ENCODE measurements at regions not wholly inside any gene's neighbourhood (a gene's known extent, or its start where the extent isn't known, plus 50 kb on each side); places are given as distances from the start of the nearest gene placed in this dataset.

DNA sequence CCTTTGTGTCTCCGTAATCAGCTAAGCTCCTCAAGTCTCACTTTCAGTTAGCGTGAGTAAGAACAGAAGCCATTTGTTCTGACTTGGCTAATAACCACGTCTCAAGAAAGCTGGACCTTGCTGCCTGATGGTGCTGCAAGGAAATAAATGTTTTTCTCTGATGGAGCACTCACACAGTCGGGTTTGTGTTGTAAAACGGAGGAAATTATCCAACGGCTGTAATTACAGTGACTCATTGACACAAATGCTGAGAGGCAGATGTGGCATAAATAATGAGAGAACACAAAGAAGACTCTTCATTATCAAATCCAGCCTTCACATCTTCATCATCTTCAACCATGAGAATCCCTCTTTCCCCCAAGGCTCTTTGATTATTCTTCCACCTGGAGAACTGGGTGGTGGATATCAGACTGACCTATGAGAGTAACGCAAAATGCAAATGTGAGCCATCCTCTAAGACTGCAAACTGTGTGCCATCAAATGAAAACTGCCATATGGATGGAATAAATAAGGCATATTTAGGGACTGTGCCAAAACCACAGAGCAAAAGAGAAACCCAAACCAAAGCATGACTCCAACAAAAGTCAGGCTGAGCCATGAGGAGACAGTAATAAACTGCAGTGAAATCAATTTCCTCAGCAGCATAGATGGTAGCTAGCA is 252.6 kb downstream of the RND3 start:
- TF ChIP-seq, protein P1, sequence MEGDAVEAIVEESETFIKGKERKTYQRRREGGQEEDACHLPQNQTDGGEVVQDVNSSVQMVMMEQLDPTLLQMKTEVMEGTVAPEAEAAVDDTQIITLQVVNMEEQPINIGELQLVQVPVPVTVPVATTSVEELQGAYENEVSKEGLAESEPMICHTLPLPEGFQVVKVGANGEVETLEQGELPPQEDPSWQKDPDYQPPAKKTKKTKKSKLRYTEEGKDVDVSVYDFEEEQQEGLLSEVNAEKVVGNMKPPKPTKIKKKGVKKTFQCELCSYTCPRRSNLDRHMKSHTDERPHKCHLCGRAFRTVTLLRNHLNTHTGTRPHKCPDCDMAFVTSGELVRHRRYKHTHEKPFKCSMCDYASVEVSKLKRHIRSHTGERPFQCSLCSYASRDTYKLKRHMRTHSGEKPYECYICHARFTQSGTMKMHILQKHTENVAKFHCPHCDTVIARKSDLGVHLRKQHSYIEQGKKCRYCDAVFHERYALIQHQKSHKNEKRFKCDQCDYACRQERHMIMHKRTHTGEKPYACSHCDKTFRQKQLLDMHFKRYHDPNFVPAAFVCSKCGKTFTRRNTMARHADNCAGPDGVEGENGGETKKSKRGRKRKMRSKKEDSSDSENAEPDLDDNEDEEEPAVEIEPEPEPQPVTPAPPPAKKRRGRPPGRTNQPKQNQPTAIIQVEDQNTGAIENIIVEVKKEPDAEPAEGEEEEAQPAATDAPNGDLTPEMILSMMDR (IDR thresholded peaks at IDR 0.05; ENCODE audit: borderline replicate concordance, control extremely low read depth, extremely low read depth, insufficient read depth, missing control alignments): no peak
- in situ Hi-C loops (cut with MboI; ENCODE audit: low sequenced_read_pairs, unreplicated experiment): no loop called here
- DNase-seq (ENCODE audit: low spot score): no peak

DNA sequence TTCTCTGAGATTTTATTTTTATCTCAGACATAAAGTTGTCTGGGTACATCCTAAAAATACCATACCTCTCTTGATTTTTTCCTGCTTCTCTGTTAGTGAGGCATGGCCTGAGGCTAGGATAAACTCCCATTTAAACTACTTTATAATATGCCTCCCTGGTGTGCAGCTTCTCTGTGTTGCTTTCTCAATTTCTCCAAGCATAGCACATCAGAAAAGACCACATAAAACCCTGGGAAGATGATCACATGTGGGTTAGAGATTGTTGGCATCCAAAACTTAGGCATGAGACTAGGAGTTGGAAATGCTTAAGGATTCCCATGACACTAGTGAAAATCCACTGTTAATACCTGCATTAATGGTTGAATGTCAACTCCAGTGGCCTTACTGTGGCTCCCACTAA is 254.6 kb downstream of the RND3 start:
- in situ Hi-C loops (cut with MboI; ENCODE audit: low sequenced_read_pairs, unreplicated experiment): no loop called here
- TF ChIP-seq, protein P1 (IDR thresholded peaks at IDR 0.05; ENCODE audit: borderline replicate concordance, control extremely low read depth, extremely low read depth, insufficient read depth, missing control alignments): no peak
- DNase-seq (ENCODE audit: low spot score): no peak

DNA sequence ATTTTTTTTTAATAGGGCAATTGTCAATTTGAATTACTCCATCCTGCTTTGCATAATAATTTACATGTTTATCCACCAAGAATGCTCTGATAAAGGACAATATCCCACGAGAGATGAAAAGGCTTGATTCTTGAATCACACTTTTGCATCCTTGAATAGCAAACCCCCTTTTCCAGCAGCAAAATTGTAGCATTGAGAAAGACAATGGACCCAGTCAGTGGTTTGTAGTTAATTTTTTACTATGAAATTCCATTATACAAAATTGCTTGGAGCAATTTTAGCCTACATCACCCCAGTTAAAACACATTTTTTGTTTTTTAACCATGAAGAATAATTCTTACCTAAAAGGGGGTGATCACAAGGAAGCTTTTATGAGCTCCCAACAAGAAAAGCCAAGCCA is 255.1 kb downstream of the RND3 start:
- in situ Hi-C loops (cut with MboI; ENCODE audit: low sequenced_read_pairs, unreplicated experiment): no loop called here
- no peak for DNase-seq (ENCODE audit: low spot score)
- TF ChIP-seq, protein P1 (IDR thresholded peaks at IDR 0.05; ENCODE audit: borderline replicate concordance, control extremely low read depth, extremely low read depth, insufficient read depth, missing control alignments): no peak

DNA sequence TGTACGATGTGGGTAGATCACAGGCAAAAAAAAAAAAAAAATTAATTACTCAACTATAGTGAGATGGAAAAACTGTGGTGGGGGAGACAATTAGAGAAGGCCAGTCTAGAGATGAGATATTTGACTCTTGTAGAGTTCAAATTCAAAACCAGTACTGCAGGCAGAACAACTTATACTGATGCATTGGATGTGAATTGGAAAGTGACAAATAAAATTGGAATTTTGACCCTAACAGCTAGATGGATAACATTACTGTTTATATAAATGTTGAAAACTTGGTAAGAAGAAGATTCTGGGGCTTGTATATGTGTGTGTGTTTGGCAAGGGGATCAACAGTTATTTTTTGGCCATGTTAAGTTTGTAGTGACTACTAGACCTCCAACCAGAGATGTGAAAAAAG is 256.9 kb downstream of the RND3 start:
- DNase-seq (ENCODE audit: low spot score): no peak
- TF ChIP-seq, protein P1 (IDR thresholded peaks at IDR 0.05; ENCODE audit: borderline replicate concordance, control extremely low read depth, extremely low read depth, insufficient read depth, missing control alignments): no peak
- in situ Hi-C loops (cut with MboI; ENCODE audit: low sequenced_read_pairs, unreplicated experiment): no loop called here

DNA sequence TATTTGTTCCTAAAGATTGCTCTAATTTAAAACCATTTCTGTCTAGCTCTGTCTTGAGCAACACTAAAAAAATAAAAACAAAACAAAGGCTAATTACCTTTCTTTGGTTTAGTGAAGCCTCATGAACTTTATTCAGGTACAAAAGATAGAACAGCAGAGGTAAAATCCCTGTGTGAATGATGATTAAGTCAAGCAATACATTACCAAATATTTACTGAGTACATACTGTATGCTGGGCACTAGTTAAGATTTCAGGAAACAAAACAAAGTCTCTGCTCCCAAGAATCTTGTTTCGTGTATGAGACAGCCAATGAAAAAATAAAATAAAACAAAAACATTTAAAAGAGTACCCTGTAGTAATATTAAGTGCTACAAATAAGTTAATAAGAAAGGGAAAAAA is 257.5 kb downstream of the RND3 start:
- in situ Hi-C loops (cut with MboI; ENCODE audit: low sequenced_read_pairs, unreplicated experiment): no loop called here
- TF ChIP-seq, protein P1 (IDR thresholded peaks at IDR 0.05; ENCODE audit: borderline replicate concordance, control extremely low read depth, extremely low read depth, insufficient read depth, missing control alignments): no peak

DNA sequence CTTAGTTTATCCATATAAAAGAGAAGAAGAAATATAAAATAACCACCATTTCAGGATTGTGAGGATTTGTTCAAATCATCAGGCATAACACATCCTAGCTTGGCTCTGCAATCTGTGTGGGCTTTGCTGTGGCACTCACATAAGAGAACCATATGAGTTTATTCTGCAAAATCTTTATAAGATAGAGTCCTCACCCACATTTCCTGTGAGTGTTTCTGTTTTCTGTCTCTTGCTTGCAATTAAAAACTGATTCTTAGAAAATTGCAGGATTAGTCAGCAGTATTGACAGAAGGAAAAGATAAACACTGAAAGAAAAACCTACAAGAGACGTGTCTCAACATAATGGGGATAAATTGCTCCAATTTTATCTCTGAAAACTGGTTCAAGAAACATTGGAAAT is 258.5 kb downstream of the RND3 start:
- in situ Hi-C loops (cut with MboI; ENCODE audit: low sequenced_read_pairs, unreplicated experiment): no loop called here
- no peak for DNase-seq (ENCODE audit: low spot score)
- TF ChIP-seq, protein P1 (IDR thresholded peaks at IDR 0.05; ENCODE audit: borderline replicate concordance, control extremely low read depth, extremely low read depth, insufficient read depth, missing control alignments): no peak

More for the DNA sequence above, 257.5 kb downstream of the RND3 start:
- no peak for DNase-seq (ENCODE audit: low spot score)
